HepG2 (cell line): ENCODE measurements at regions not wholly inside any gene's neighbourhood (a gene's known extent, or its start where the extent isn't known, plus 50 kb on each side); places are given as distances from the start of the nearest gene placed in this dataset.

Experiments used
- ATAC-seq: fragments of 200-7000 bp; cut with Tn5 transposase; 3 replicates; pipeline ENCODE4 v1.9.1; 2020; ENCODE audit warnings: mild to moderate bottlenecking, moderate library complexity
- BruUV-seq: library from RNA; stranded (reverse); fragments of 400-500 nt; replicated peaks from 2 replicates; lab custom pipeline; 2021; lab: Mats Ljungman, UMichigan
- CTCF ChIA-PET: fragments of 300-600 bp; formaldehyde crosslinking; extraction: SDS; loops from one replicate; lab custom pipeline; 2021; ENCODE audit warnings: low total read pairs, inconsistent platforms, low intra/inter-chr PET ratio; lab: Yijun Ruan, JAX
- POLR2A ChIA-PET: fragments of 350-600 bp; sonication (Branson Sonifier 250); formaldehyde crosslinking; loops from one replicate; lab custom pipeline; 2020; ENCODE audit warnings: antibody characterized with exemption, inconsistent platforms; lab: Yijun Ruan, JAX
- DNase-seq: peaks from one replicate; pipeline ENCODE4 v3.0.0-alpha.2; 2015; ENCODE audit warnings: low spot score
- FAIRE-seq: peaks from 3 replicates; lab custom pipeline; 2011; peaks lifted over from hg19 to GRCh38; lab: Jason Lieb, UNC
- H2AFZ ChIP-seq: one replicate; pipeline ENCODE4 v1.6.1; 2011; ENCODE audit warnings: low read length, inconsistent platforms
- H3K27ac ChIP-seq: fragments of 300-600 bp; 3 replicates; pipeline ENCODE4 v1.8.0; 2011; ENCODE audit warnings: mixed run types, mild to moderate bottlenecking, mixed read lengths, low read length, inconsistent platforms; ENCODE audit not compliant: insufficient read depth; ENCODE audit errors: extremely low read length
- H3K27me3 ChIP-seq, 2 experiments: fragments of 200-600 bp in 1 of 2; 2 replicates in 1 of 2; 3 replicates in 1 of 2; pipeline versions ENCODE4 v1.6.0 to v1.8.0; 2011; ENCODE audit warnings: low read length in 2 of 2, mild to moderate bottlenecking in 2 of 2, moderate library complexity in 2 of 2, inconsistent platforms in 1 of 2; ENCODE audit not compliant: insufficient read depth in 2 of 2, control insufficient read depth in 1 of 2
- H3K36me3 ChIP-seq, 2 experiments: fragments of 200-600 bp in 1 of 2; replicated peaks in 1 of 2; 2 replicates in 1 of 2; 3 replicates in 1 of 2; pipeline versions ENCODE4 v1.5.1 to v1.8.0; 2011; ENCODE audit warnings: low read length in 2 of 2, inconsistent platforms in 1 of 2; ENCODE audit not compliant: insufficient read depth in 2 of 2, control insufficient read depth in 1 of 2
- H3K4me1 ChIP-seq: 2 replicates; pipeline ENCODE4 v1.5.1; 2012; ENCODE audit warnings: low read length, inconsistent platforms; ENCODE audit not compliant: insufficient read depth
- H3K4me2 ChIP-seq: 2 replicates; pipeline ENCODE4 v1.6.0; 2011; ENCODE audit warnings: low read depth, low read length, inconsistent platforms
- H3K4me3 ChIP-seq, 3 experiments: fragments of 200-600 bp in 1 of 3; sonication (generic), shearing (Covaris generic) in 1 of 3; replicated peaks in 1 of 3; 2 replicates each; pipeline ENCODE4 v1.5.1; 2011 to 2016; ENCODE audit warnings: low read length in 3 of 3, inconsistent platforms in 2 of 3, low read depth in 2 of 3, mild to moderate bottlenecking in 2 of 3, control low read depth in 1 of 3, mixed read lengths in 1 of 3; ENCODE audit not compliant: insufficient read depth in 1 of 3
- H3K79me2 ChIP-seq: one replicate; pipeline ENCODE4 v1.6.1; 2011; ENCODE audit warnings: low read length, inconsistent platforms; ENCODE audit not compliant: insufficient read depth
- H3K9ac ChIP-seq: 2 replicates; pipeline ENCODE4 v1.6.0; 2011; ENCODE audit warnings: mild to moderate bottlenecking, low read depth, low read length, inconsistent platforms; ENCODE audit not compliant: insufficient read depth
- H3K9me3 ChIP-seq: 2 replicates; pipeline ENCODE4 v1.5.1; 2012; ENCODE audit warnings: mild to moderate bottlenecking, low read length
- H4K20me1 ChIP-seq: 2 replicates; pipeline ENCODE4 v1.6.0; 2011; ENCODE audit warnings: inconsistent platforms, mild to moderate bottlenecking, low read length, moderate library complexity; ENCODE audit not compliant: insufficient read depth
- JARID2 ChIP-seq: sonication (generic); formaldehyde crosslinking; IDR thresholded peaks from 2 replicates; pipeline ENCODE4 v1.8.1; 2023; ENCODE audit warnings: missing genetic modification reagents, inconsistent platforms; ENCODE audit not compliant: insufficient replicate concordance
- PHF21A ChIP-seq: sonication (generic); formaldehyde crosslinking; IDR thresholded peaks from 2 replicates; pipeline ENCODE4 v1.5.0; 2020; ENCODE audit warnings: mild to moderate bottlenecking, missing genetic modification reagents
- REST ChIP-seq, 2 experiments: IDR thresholded peaks; 2 replicates each; pipeline ENCODE4 v1.6.1; 2011 to 2012; ENCODE audit warnings: low read length in 2 of 2, borderline replicate concordance in 1 of 2, low read depth in 1 of 2, mild to moderate bottlenecking in 1 of 2, moderate library complexity in 1 of 2
- ZMAT3 ChIP-seq: sonication (generic); formaldehyde crosslinking; conservative IDR thresholded peaks from 2 replicates; pipeline ENCODE4 v1.7.0; 2021; ENCODE audit warnings: missing genetic modification reagents
- ZNF615 ChIP-seq: sonication (generic); formaldehyde crosslinking; IDR thresholded peaks from 2 replicates; pipeline ENCODE4 v1.5.0; 2020; ENCODE audit warnings: mild to moderate bottlenecking, missing genetic modification reagents, borderline replicate concordance
- ZNF773 ChIP-seq: sonication (generic); formaldehyde crosslinking; IDR thresholded peaks from 2 replicates; pipeline ENCODE4 v1.4.0; 2020; ENCODE audit warnings: missing genetic modification reagents, borderline replicate concordance
- in situ Hi-C: cut with HindIII; loops from 2 replicates; pipeline ENCODE4 v1.10.0; 2017; ENCODE audit warnings: low pct_unique_long_range_greater_than_20kb; ENCODE audit not compliant: extremely low pct_ligation_motif_present
- intact Hi-C: fragments of 100-400 bp; cut with micrococcal nuclease; formaldehyde crosslinking; loops from one replicate; pipeline ENCODE4 v1.10.0; 2022; ENCODE audit not compliant: unreplicated experiment
- TF ChIP-seq, protein P1 (sequence below): sonication (generic); formaldehyde crosslinking; IDR thresholded peaks from 2 replicates; pipeline ENCODE4 v1.4.0; 2020; ENCODE audit warnings: missing genetic modification reagents
- TF ChIP-seq, protein P2 (sequence below): sonication (generic); formaldehyde crosslinking; IDR thresholded peaks from 2 replicates; pipeline ENCODE4 v1.5.0; 2020; ENCODE audit warnings: missing genetic modification reagents

DNA sequence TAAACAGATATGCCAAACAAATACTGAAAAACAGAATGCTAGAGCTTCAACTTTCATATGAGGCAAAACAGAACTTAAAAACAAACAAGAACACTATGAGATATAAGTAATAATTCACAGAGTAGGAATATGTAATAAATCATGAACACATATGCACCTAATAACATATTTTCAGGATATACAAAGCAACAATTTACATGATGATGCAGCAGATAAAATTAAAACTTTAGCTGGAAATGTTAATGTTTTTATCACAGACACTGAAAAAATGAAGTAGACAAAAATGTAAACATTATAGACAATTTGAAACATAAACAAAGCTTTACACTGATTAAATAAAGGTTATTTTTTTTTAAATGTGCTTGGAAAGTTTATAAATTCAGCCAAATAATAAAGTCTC lies 443.1 kb upstream of the NFIA start:
- intact Hi-C loops = no loop called here
- ChIA-PET POLR2A (no interaction called here), CTCF (no interaction called here)
- FAIRE-seq = no peak
- Histone ChIP-seq H3K27ac (no peak overlapping the region), H3K9ac (no peak overlapping the region), H3K4me3 (no peak overlapping the region), H3K79me2 (no peaks in the 10 kb centered on the region), H3K4me2 (no peak overlapping the region), H3K9me3 (no peaks in the 10 kb centered on the region), H2AFZ (no peak overlapping the region), H3K36me3 (no peaks in the 10 kb centered on the region), H3K4me1 (no peaks in the 10 kb centered on the region), H4K20me1 (no peaks in the 10 kb centered on the region), H3K27me3 (no peaks in the 10 kb centered on the region)
- no TSS peak for BruUV-seq
- no peak for DNase-seq
- no peak for ATAC-seq
- TF ChIP-seq, protein P1, sequence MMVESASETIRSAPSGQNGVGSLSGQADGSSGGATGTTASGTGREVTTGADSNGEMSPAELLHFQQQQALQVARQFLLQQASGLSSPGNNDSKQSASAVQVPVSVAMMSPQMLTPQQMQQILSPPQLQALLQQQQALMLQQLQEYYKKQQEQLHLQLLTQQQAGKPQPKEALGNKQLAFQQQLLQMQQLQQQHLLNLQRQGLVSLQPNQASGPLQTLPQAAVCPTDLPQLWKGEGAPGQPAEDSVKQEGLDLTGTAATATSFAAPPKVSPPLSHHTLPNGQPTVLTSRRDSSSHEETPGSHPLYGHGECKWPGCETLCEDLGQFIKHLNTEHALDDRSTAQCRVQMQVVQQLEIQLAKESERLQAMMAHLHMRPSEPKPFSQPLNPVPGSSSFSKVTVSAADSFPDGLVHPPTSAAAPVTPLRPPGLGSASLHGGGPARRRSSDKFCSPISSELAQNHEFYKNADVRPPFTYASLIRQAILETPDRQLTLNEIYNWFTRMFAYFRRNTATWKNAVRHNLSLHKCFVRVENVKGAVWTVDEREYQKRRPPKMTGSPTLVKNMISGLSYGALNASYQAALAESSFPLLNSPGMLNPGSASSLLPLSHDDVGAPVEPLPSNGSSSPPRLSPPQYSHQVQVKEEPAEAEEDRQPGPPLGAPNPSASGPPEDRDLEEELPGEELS (CRISPR knock-in tag) = no peak
- no peak for TF ChIP-seq JARID2 (CRISPR knock-in tag)
- TF ChIP-seq REST (IDR thresholded peaks at IDR 0.05; ENCODE audit: borderline replicate concordance in 1 of 2, low read depth in 1 of 2, low read length in 2 of 2) = no peak
- no peak for TF ChIP-seq ZNF615 (CRISPR knock-in tag)
- no peak for TF ChIP-seq ZMAT3 (CRISPR knock-in tag)
- TF ChIP-seq PHF21A (CRISPR knock-in tag) = no peak
- no peak for TF ChIP-seq ZNF773
- TF ChIP-seq, protein P2, sequence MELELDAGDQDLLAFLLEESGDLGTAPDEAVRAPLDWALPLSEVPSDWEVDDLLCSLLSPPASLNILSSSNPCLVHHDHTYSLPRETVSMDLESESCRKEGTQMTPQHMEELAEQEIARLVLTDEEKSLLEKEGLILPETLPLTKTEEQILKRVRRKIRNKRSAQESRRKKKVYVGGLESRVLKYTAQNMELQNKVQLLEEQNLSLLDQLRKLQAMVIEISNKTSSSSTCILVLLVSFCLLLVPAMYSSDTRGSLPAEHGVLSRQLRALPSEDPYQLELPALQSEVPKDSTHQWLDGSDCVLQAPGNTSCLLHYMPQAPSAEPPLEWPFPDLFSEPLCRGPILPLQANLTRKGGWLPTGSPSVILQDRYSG (CRISPR knock-in tag) = no peak
- in situ Hi-C loops = no loop called here
